GM12892 (cell line): ENCODE measurements at regions not wholly inside any gene's neighbourhood (a gene's known extent, or its start where the extent isn't known, plus 50 kb on each side); places are given as distances from the start of the nearest gene placed in this dataset.

Experiments used
- POLR2A ChIP-seq: IDR thresholded peaks from 2 replicates; pipeline ENCODE4 v1.6.1; 2011; ENCODE audit warnings: low read depth, low read length, control low read depth
- POLR2AphosphoS5 ChIP-seq: IDR thresholded peaks from 2 replicates; pipeline ENCODE4 v1.6.1; 2011; ENCODE audit warnings: low read depth, low read length, control low read depth
- TAF1 ChIP-seq: IDR thresholded peaks from 2 replicates; pipeline ENCODE4 v1.6.1; 2011; ENCODE audit warnings: low read depth, mild to moderate bottlenecking, control low read depth, low read length, borderline replicate concordance

- TF ChIP-seq POLR2A (no peak), TAF1 (no peak), POLR2AphosphoS5 (no peak)
Measured at GRCh38 chr2:7357993-7358392, 440.8 kb downstream of the RNF144A start.
